NT2/D1 (cell line): ENCODE measurements at regions not wholly inside any gene's neighbourhood (a gene's known extent, or its start where the extent isn't known, plus 50 kb on each side); places are given as distances from the start of the nearest gene placed in this dataset.

ENCODE experiments used
- YY1 ChIP-seq: IDR thresholded peaks from 2 replicates; pipeline ENCODE4 v1.6.1; 2011; ENCODE audit not compliant: insufficient read length, insufficient read depth
- ZNF274 ChIP-seq: IDR thresholded peaks from 2 replicates; pipeline ENCODE4 v1.6.1; 2011; ENCODE audit warnings: mild to moderate bottlenecking, low read depth, low read length

GRCh38 chr5:115423541-115423940 lies 121.0 kb downstream of the FEM1C start:
- TF ChIP-seq ZNF274: no peak
- TF ChIP-seq YY1: no peak
